ENCODE measurements at regions not wholly inside any gene's neighbourhood (a gene's known extent, or its start where the extent isn't known, plus 50 kb on each side); places are given as distances from the start of the nearest gene placed in this dataset.

GRCh38 chr4:3878678-3879077 is 112.5 kb downstream of the ADRA2C start:
- TF ChIP-seq, protein P1, sequence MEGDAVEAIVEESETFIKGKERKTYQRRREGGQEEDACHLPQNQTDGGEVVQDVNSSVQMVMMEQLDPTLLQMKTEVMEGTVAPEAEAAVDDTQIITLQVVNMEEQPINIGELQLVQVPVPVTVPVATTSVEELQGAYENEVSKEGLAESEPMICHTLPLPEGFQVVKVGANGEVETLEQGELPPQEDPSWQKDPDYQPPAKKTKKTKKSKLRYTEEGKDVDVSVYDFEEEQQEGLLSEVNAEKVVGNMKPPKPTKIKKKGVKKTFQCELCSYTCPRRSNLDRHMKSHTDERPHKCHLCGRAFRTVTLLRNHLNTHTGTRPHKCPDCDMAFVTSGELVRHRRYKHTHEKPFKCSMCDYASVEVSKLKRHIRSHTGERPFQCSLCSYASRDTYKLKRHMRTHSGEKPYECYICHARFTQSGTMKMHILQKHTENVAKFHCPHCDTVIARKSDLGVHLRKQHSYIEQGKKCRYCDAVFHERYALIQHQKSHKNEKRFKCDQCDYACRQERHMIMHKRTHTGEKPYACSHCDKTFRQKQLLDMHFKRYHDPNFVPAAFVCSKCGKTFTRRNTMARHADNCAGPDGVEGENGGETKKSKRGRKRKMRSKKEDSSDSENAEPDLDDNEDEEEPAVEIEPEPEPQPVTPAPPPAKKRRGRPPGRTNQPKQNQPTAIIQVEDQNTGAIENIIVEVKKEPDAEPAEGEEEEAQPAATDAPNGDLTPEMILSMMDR (conservative IDR thresholded peaks at IDR 0.05; ENCODE audit: low read length): no peak
- no peak for TF ChIP-seq EZH2phosphoT487 (IDR thresholded peaks at IDR 0.05; ENCODE audit: borderline replicate concordance)

Measured in Loucy (cell line).